HG03354 (cell line): ENCODE measurements at regions not wholly inside any gene's neighbourhood (a gene's known extent, or its start where the extent isn't known, plus 50 kb on each side); places are given as distances from the start of the nearest gene placed in this dataset.

Experiments
- ATAC-seq: cut with Tn5 transposase; IDR thresholded peaks from one replicate; pipeline ENCODE4 v1.9.1; 2021; ENCODE audit warnings: mild to moderate bottlenecking; ENCODE audit not compliant: unreplicated experiment, poor library complexity, severe bottlenecking

GRCh38 chr5:128662997-128663396, 125.0 kb upstream of the FBN2 start:
- no peak for ATAC-seq

- no peak for ATAC-seq
These were observed 127.8 kb upstream of the FBN2 start for GRCh38 chr5:128665747-128666355.

- ATAC-seq, result no peak
These were observed 129.1 kb upstream of the FBN2 start for GRCh38 chr5:128667152-128667551.

GRCh38 chr5:128667751-128668150, 129.7 kb upstream of the FBN2 start:
- no peak for ATAC-seq

GRCh38 chr5:128668921-128669320, 130.9 kb upstream of the FBN2 start:
- no peak for ATAC-seq

GRCh38 chr5:128669803-128670202, 131.8 kb upstream of the FBN2 start:
- no peak for ATAC-seq

GRCh38 chr5:128671943-128672342, 133.9 kb upstream of the FBN2 start:
- ATAC-seq, result no peak

- no peak for ATAC-seq
These were observed 135.0 kb upstream of the FBN2 start for GRCh38 chr5:128673000-128673399.

GRCh38 chr5:128673411-128673957, 135.4 kb upstream of the FBN2 start:
- no peak for ATAC-seq

GRCh38 chr5:128673970-128674369, 135.9 kb upstream of the FBN2 start:
- ATAC-seq, result no peak

GRCh38 chr5:128674837-128675446, 136.9 kb upstream of the FBN2 start:
- peak; percentile 94 for ATAC-seq

- no peak for ATAC-seq
These were observed 143.1 kb upstream of the FBN2 start for GRCh38 chr5:128681096-128681495.

- no peak for ATAC-seq
These were observed 143.9 kb upstream of the FBN2 start for GRCh38 chr5:128681764-128682592.

- no peak for ATAC-seq
These were observed 144.6 kb upstream of the FBN2 start for GRCh38 chr5:128682669-128683068.

GRCh38 chr5:128684961-128685360, 146.9 kb upstream of the FBN2 start:
- ATAC-seq, result no peak

- no peak for ATAC-seq
These were observed 149.9 kb upstream of the FBN2 start for GRCh38 chr5:128687930-128688329.

- no peak for ATAC-seq
These were observed 155.7 kb upstream of the FBN2 start for GRCh38 chr5:128693764-128694163.

GRCh38 chr5:128695791-128696530, 157.9 kb upstream of the FBN2 start:
- no peak for ATAC-seq

GRCh38 chr5:128701301-128701700, 163.3 kb upstream of the FBN2 start:
- no peak for ATAC-seq

- ATAC-seq, result no peak
These were observed 165.3 kb upstream of the FBN2 start for GRCh38 chr5:128703322-128703721.
